ENCODE measurements at regions not wholly inside any gene's neighbourhood (a gene's known extent, or its start where the extent isn't known, plus 50 kb on each side); places are given as distances from the start of the nearest gene placed in this dataset.

- no peak for DNase-seq
These were observed 129.9 kb downstream of the MRPL14 start for GRCh38 chr6:43997345-43997677.

DNA sequence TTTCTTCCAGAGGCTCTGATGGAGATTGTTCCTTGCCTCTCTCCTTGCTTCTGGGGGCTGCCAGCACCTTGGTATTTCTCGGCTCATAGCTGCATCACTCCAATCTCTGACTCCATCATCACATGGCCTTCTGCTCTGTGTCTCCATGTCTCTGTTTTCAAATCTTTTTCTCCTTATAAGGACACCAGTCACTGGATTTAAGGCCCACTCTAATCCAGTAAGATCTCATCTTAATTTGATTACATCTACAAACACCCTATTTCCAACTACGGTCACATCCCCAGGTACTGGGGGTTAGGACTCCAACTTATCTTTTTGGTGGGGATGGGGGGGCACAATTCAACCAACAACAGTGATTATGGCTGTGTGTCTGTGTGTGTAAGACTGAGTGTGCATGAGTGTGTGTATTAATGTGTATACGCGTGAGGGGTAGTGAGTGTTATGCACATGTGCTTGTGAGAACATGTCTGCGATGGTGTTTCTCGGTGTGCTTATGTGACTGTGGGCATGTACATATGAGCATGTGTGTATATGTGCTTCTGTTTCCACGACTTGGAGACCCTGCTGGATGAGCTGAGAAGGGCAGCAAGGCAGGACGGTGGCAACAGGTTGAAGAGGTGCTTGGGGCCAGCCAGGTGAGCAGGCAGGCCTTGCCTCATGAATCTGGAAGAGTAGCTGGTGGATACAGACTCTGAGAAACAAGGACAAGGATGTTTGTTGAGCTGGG is 130.5 kb downstream of the MRPL14 start:
- DNase-seq, result no peak

DNA sequence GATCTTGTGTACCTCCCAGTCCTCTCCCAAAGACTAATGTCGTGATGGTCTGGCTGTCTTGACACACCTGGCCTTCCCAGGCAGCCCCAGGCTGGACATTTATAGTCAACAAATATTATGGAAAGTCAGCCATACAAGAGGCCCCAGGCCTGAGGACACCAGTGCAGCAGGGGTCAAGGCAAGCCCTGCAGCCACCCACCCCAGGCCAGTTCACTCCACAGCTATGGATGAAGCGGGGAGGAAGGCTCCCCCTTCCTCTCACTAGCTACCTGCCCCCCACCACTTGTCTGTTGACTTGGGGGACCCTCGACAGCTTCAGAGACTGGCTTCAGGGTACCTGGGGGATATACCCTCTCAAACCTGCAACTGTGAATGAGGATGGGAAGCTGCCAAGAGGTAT is 132.1 kb downstream of the MRPL14 start:
- DNase-seq, result no peak

DNA sequence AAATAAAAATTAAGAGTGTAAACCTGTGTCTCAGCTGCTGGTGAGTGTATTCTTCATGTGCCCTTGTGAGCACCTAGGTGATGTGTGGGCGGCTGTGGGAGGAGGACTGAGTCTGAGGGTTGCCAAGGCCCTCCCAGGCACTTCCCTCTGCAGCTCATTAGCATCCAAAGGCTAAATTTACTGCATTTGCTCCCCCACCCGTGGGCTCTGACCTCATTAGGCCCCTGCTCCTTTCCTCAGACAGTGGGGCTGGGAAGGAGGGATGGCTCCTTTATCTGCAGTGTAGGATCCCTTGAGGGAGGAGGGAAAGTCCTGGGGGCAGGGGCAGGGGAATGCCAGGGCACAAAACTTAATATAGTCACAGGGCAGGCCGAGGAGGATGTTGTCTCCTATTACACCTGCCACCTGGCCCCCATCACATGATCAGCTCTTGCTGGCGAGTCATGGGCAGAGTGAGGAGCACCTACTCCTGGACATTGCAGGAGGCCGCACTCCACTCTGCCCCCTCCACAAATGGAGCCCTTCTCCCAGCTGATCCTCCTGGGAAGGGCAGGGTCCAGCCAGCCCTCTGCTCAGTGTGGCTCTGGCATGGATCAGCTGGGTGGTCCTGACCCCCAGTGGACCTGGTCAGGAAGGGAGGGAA is 133.2 kb downstream of the MRPL14 start:
- DNase-seq, result no peak

DNA sequence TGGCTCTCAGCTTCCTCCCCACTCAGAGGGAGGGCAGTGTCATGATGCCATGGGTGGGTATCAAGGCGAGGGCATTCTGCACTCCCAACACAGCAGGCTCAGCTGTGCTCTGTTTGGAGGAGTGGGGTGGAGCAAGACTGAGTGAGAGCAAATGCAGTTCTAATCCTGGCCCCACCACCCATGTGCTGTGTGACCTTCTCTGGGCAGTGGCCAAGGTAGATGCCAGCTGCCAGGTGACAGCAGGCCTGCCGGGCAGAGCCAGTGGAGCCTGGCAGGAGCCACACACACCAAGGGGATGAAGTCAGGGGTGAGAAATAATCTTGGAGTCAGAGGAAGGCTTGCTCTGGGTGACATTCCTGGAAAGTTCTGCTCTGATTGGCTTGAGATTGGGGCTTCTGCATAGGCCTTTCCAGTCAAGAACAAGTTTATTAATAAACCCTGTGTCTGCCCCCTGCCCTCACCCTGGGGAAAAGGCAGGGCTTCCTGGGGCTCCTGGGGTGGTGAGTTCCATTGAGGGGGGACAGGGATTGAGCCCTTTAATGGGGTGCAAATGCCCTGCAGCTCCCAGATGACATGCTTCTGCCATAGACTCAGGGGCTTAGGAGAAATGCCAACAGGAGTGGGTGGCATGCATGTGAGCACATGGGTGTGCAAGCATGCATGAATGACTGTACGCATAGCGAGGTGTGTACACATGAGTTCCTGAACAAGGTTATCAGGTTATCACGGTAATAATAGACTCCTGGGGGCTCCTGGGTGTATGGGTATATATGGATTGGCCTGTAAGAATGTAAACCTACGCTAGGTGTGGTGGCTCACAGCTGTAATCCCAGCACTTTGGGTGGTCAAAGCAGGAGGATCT is 134.2 kb downstream of the MRPL14 start:
- DNase-seq, result no peak

GRCh38 chr6:43992126-43992663 is 135.1 kb downstream of the MRPL14 start:
- DNase-seq, result no peak

DNA sequence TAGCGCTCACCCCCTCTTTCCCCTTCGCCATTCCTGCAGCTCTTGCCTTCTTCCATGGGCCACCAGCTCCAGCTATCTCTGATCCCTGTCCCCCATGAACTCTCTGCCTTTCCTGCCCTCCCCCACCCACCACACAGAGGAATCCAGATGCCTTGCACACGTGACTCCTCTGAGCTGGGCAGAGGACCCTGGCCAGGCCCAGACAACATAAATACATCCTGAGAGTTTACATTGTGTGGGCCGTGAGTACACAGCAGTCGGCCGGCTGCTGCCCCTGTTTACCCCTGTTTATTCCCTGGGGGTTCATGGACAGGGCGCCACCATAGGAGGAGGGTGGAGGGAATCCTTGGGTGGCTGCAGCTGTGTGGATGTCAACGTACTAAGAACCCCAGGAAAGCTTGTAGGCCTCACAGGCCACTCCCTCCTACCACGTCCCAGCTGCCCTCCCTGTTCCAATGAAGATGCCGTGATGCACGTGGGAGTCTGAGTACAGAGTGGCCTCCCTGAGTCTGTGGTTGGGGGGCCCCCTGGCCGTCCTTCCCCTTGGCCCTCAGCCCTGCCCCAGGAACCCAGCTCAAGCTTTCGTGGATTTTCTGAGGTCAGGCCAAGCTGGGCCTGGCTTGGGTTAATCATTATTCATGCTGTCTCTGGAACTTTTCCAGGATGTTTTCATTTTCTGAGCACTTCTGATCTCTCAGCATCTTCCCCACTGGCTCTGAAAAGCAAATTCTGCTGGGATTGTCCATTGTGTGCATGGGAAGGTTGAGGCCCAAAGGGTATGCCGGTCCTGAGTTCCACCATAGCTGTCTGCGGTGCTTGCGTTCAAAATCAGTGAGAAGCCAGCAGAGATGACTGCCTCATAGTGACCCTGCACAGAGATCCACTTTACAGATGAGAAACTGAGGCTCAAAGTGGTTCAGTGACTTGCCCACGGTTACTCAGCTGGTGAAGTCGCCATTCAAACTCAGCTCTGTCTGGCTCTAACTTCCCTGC is 136.3 kb downstream of the MRPL14 start:
- DNase-seq, result no peak

DNA sequence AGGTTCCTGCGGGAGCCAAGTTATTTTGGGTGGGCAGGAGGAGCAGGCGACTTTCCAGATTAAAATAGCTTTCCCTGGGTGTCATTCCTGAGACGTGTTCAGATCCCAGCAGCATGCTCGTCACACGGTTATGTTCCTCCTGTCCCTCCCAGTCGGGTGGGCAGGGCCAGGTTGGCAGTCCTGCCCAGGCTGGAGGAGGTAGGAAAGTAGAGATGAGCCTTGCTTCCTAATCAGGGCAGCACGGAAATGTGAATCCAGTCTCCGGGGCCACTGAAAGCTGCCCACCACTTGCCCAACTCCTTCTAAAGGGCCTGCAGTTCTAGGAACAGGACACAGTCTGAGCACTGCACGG is 137.0 kb downstream of the MRPL14 start:
- DNase-seq, result no peak

GRCh38 chr6:43989581-43990146 is 137.6 kb downstream of the MRPL14 start:
- DNase-seq, result no peak

DNA sequence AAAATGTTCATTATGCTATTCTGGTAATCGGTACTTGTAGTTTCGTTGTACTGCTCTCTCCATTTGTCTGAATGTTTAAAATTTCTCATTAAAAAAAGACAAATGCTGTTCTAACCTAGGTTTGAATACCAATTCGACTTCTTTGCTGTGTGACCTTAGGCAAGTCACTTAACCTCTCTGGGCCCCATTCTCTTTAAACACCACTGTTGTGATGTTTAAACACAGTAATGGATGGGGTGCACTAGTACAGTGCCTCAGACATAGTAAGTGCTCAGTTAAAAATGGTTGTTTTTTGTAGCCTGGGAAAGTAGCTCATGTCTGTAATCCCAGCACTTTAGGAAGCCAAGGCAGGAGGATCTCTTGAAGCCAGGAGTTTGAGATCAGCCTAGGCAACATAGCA is 138.5 kb downstream of the MRPL14 start:
- no peak for DNase-seq

DNA sequence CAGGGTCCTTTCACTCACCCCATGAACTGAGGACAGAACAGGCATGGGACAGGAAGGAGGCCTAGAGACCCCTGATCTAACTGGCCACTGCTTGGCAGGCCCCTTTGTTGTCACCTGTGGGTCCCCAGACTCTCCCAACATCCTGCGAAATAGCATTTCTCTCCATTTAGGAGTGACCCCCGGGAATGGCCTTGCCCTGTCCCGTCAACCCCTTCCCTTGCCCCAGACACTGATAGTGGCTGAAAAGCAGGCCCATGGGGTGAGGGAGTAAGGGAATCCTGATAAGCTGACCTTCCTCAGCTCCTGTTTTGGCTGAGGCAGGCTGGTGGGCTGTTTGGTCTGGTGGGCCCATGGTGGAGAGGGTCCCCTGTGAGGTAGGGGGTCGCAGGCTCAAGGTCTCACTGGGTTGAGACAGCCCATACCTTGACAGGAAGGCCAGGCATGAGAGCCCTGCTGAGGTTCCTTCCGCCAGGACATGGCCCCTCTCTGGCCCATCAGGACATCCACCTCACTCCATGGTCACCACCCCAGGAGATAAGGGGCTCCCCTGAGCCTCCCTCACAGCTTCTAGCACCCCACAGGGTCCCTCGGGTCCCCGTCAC is 139.3 kb downstream of the MRPL14 start:
- DNase-seq, result no peak

- no peak for DNase-seq
These were observed 141.0 kb downstream of the MRPL14 start for GRCh38 chr6:43986177-43986825.

GRCh38 chr6:43985329-43985728 is 141.9 kb downstream of the MRPL14 start:
- no peak for DNase-seq

DNA sequence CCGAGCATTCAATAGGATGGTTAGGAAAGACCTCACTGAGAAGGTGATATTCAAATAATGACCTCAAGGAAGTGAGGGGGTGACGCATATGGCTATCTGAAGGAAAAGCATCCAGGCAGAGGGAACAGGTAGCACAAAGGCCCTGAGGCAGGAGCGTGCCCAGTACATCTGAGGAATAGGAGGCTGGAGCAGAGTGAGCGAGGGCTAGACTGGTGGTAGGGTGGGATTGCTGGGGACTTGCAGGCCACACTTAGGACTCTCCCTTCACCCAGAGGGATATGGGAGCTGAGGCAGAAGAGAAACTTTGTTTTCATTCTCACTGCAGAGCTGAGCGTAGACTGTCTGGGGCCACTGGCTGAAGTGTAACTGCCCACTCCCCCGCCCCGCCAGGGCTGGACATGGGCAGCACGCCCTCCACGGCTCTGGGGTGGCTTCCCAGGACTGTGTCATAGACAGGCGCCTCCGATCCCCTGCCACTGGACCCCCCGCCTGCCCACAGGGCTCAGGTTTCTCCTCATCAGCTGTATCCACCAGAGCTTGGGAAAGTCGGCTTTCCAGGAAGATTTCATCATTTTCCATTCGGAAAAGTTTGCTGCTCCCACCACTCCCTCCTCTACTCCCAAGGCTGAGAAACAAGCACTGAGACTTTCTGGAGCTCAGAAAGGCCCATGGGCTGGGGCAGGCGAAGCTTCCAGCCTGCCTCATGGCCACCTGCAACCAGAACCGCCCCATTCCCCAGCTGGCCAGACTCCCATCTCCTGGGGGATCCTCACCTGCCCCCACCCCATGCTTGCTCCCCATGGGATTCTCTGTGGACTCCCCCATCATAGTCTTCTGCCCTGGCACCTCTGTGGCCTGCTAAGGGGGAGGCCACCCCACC is 142.6 kb downstream of the MRPL14 start:
- no peak for DNase-seq

DNA sequence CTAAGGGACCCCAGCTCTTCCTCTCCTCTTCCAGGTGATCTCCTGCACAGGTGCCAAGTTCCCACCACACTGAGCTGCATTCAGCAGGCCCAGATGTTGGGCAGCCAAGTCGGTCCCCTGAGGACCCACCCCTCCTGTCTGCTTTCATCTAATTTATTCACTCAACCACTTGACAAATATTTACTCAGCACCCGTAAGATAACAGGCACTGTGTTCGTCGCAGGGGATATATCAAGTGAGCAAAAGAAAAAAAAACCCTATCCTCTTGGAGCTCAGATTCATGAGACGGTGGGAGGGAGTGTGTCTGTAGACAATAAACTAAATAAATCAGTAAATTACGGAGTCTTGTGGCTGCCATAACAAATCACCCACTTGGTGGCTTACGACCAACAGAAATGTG is 143.6 kb downstream of the MRPL14 start:
- DNase-seq, result no peak

GRCh38 chr6:43983191-43983590 is 144.1 kb downstream of the MRPL14 start:
- DNase-seq, result no peak

- no peak for DNase-seq
These were observed 145.1 kb downstream of the MRPL14 start for GRCh38 chr6:43982084-43982625.

GRCh38 chr6:43981363-43981990 is 145.8 kb downstream of the MRPL14 start:
- no peak for DNase-seq

Data from AML-193 (cell line).